ENCODE measurements at regions not wholly inside any gene's neighbourhood (a gene's known extent, or its start where the extent isn't known, plus 50 kb on each side); places are given as distances from the start of the nearest gene placed in this dataset.
A peak's percentile ranks its signal among the peaks of the same experiment; 100 is the strongest.

DNA sequence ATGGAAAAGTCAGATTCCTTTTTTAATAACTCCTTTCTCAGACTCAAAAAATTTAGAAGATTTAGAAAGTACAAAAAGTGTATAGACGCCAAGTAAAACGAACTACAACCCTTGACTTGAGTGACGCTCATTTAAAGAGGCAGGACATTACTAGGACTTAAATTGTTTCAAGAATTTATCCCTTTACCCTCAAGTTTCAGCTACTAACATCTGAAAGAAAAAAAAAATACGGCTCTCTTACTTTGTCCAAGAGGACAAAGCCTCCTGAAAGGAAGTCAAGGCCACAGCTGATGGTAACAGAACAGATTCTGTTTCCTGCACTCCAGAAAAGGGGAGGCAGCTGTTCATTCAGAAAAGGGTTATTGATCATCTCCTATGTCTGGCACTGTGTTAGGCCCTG, 57.6 kb upstream of the PKDCC start:
- no peak overlapping the region for H3K4me3 ChIP-seq (replicated peaks in 1 of 3; ENCODE audit: low read depth in 2 of 3, low read length in 3 of 3)
- Mint-ChIP-seq H3K36me3 (no peaks in the 10 kb centered on the region), H3K4me3 (no peak overlapping the region), H3K27ac (no peak overlapping the region), H3K4me1 (no peaks in the 10 kb centered on the region), H3K9me3 (peaks cover 0 to 6% (median 3%) of the 10 kb centered on the region in 7 donors), H3K27me3 (ENCODE audit: low read depth in 3 of 3) (peaks cover 2 to 14% (median 6%) of the 10 kb centered on the region in 3 donors)
- no peaks in the 10 kb centered on the region for H4K20me1 ChIP-seq (ENCODE audit: insufficient read depth, low read length)
- no peak overlapping the region for H3K4me2 ChIP-seq (replicated peaks; ENCODE audit: extremely low read depth, low read length, poor library complexity, severe bottlenecking)
- WGBS (ENCODE audit: insufficient coverage) = 66% methylated on average over 3 of the region's 4 CpGs
- no peaks in the 10 kb centered on the region for H3K9me3 ChIP-seq (replicated peaks in 1 of 2; ENCODE audit: control insufficient read depth in 1 of 2, insufficient read depth in 1 of 2, low read length in 2 of 2)
- H3K4me1 ChIP-seq (ENCODE audit: control insufficient read depth in 1 of 2, insufficient read depth in 2 of 2, low read length in 2 of 2) = no peaks in the 10 kb centered on the region
- TF ChIP-seq, protein P1, sequence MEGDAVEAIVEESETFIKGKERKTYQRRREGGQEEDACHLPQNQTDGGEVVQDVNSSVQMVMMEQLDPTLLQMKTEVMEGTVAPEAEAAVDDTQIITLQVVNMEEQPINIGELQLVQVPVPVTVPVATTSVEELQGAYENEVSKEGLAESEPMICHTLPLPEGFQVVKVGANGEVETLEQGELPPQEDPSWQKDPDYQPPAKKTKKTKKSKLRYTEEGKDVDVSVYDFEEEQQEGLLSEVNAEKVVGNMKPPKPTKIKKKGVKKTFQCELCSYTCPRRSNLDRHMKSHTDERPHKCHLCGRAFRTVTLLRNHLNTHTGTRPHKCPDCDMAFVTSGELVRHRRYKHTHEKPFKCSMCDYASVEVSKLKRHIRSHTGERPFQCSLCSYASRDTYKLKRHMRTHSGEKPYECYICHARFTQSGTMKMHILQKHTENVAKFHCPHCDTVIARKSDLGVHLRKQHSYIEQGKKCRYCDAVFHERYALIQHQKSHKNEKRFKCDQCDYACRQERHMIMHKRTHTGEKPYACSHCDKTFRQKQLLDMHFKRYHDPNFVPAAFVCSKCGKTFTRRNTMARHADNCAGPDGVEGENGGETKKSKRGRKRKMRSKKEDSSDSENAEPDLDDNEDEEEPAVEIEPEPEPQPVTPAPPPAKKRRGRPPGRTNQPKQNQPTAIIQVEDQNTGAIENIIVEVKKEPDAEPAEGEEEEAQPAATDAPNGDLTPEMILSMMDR (IDR thresholded peaks at IDR 0.05) = no peak
- H3K27ac ChIP-seq (ENCODE audit: low read depth in 1 of 2, low read length in 2 of 2) = no peak overlapping the region
- no peak overlapping the region for H2AFZ ChIP-seq (ENCODE audit: insufficient read depth, low read depth, low read length, poor library complexity, severe bottlenecking)
- H3K79me2 ChIP-seq (ENCODE audit: insufficient read depth, low read length) = no peaks in the 10 kb centered on the region
- intact Hi-C loops (cut with micrococcal nuclease) = no loop called here
- no peaks in the 10 kb centered on the region for H3K36me3 ChIP-seq (replicated peaks in 1 of 2; ENCODE audit: control insufficient read depth in 1 of 2, insufficient read depth in 2 of 2, low read length in 2 of 2)
- H3K27me3 ChIP-seq (ENCODE audit: control insufficient read depth in 2 of 2, insufficient read depth in 2 of 2, low read length in 2 of 2) = no peaks in the 10 kb centered on the region
- DNase-seq = no peak
- no peak overlapping the region for H3K9ac ChIP-seq (ENCODE audit: insufficient read depth, low read length, poor library complexity, severe bottlenecking)

DNA sequence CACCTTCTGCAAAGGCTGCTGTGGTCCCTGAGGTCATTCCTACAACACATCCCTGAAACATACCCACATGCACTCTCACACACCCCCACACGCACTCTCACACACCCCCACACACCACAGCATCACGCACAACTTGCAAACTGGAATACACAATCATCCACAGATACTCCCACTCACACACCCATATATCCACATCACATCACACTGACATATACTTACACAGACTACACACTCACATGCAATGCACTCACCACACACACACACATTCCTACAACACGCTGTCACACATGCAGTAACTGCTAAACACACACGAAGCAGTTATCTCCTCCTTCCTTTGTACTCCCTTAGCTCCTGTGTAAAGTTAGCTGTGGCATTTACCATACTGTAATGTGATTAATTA, 57.1 kb upstream of the PKDCC start:
- Mint-ChIP-seq H3K9me3 (peaks cover 0 to 7% (median 3%) of the 10 kb centered on the region in 7 donors), H3K27me3 (ENCODE audit: low read depth in 3 of 3) (peaks cover under 1 to 14% (median 4%) of the 10 kb centered on the region in 3 donors), H3K4me3 (no peak overlapping the region), H3K36me3 (no peaks in the 10 kb centered on the region), H3K27ac (peak overlapping the region in 1 of 7 donors; percentile 30), H3K4me1 (no peaks in the 10 kb centered on the region)
- DNase-seq = no peak
- no peaks in the 10 kb centered on the region for H3K79me2 ChIP-seq (ENCODE audit: insufficient read depth, low read length)
- TF ChIP-seq, protein P1 (IDR thresholded peaks at IDR 0.05) = no peak
- H4K20me1 ChIP-seq (ENCODE audit: insufficient read depth, low read length) = no peaks in the 10 kb centered on the region
- H3K27me3 ChIP-seq (ENCODE audit: control insufficient read depth in 2 of 2, insufficient read depth in 2 of 2, low read length in 2 of 2) = no peaks in the 10 kb centered on the region
- no peak overlapping the region for H2AFZ ChIP-seq (ENCODE audit: insufficient read depth, low read depth, low read length, poor library complexity, severe bottlenecking)
- no peaks in the 10 kb centered on the region for H3K36me3 ChIP-seq (replicated peaks in 1 of 2; ENCODE audit: control insufficient read depth in 1 of 2, insufficient read depth in 2 of 2, low read length in 2 of 2)
- H3K4me1 ChIP-seq (ENCODE audit: control insufficient read depth in 1 of 2, insufficient read depth in 2 of 2, low read length in 2 of 2) = no peaks in the 10 kb centered on the region
- 91% methylated on average over 2 of the region's 4 CpGs for WGBS (ENCODE audit: insufficient coverage)
- H3K9me3 ChIP-seq (replicated peaks in 1 of 2; ENCODE audit: control insufficient read depth in 1 of 2, insufficient read depth in 1 of 2, low read length in 2 of 2) = no peaks in the 10 kb centered on the region
- no peak overlapping the region for H3K27ac ChIP-seq (ENCODE audit: low read depth in 1 of 2, low read length in 2 of 2)
- intact Hi-C loops (cut with micrococcal nuclease) = no loop called here
- no peak overlapping the region for H3K9ac ChIP-seq (ENCODE audit: insufficient read depth, low read length, poor library complexity, severe bottlenecking)
- no peak overlapping the region for H3K4me3 ChIP-seq (replicated peaks in 1 of 3; ENCODE audit: low read depth in 2 of 3, low read length in 3 of 3)
- no peak overlapping the region for H3K4me2 ChIP-seq (replicated peaks; ENCODE audit: extremely low read depth, low read length, poor library complexity, severe bottlenecking)
